ENCODE measurements at regions not wholly inside any gene's neighbourhood (a gene's known extent, or its start where the extent isn't known, plus 50 kb on each side); places are given as distances from the start of the nearest gene placed in this dataset.

- no peak for TF ChIP-seq POLR2A (IDR thresholded peaks at IDR 0.05)
- no peak for TF ChIP-seq CTCF (IDR thresholded peaks at IDR 0.05)
Observed at GRCh38 chr5:4882186-4882585, 257.9 kb upstream of the ADAMTS16 start.
